Heart left ventricle (tissue), 16 donors: ENCODE measurements at regions not wholly inside any gene's neighbourhood (a gene's known extent, or its start where the extent isn't known, plus 50 kb on each side); places are given as distances from the start of the nearest gene placed in this dataset.

ENCODE experiments used
- ATAC-seq, 4 donors: fragments of 200-7000 bp; cut with Tn5 transposase; one replicate each; pipeline ENCODE4 v1.9.1; 2020 to 2022; ENCODE audit warnings: moderate library complexity in 4 of 4, mild to moderate bottlenecking in 3 of 4, moderate number of reproducible peaks in 1 of 4
- DNase-seq, 5 donors: peaks; one replicate each; pipeline ENCODE4 v3.0.0-alpha.2; 2020
- H3K27ac ChIP-seq, 12 donors: fragments of 200-600 bp; sonication (generic) in 4 of 12; one replicate each; pipeline versions ENCODE4 v1.5.0 to v1.8.0; 2016 to 2022; ENCODE audit warnings: mild to moderate bottlenecking in 2 of 12
- H3K27me3 ChIP-seq, 9 donors: fragments of 200-600 bp; sonication (generic) in 2 of 9; one replicate each; pipeline versions ENCODE4 v1.5.1 to v1.8.0; 2016 to 2022; ENCODE audit warnings: mild to moderate bottlenecking in 3 of 9
- H3K36me3 ChIP-seq, 9 donors: fragments of 200-600 bp; sonication (generic) in 2 of 9; one replicate each; pipeline versions ENCODE4 v1.5.0 to v1.8.0; 2018 to 2022; ENCODE audit warnings: mild to moderate bottlenecking in 2 of 9
- H3K4me1 ChIP-seq, 12 donors: fragments of 200-600 bp; sonication (generic) in 4 of 12; one replicate each; pipeline versions ENCODE4 v1.5.0 to v1.8.0; 2016 to 2022; ENCODE audit warnings: mild to moderate bottlenecking in 3 of 12
- H3K4me3 ChIP-seq, 12 donors: fragments of 200-600 bp; sonication (generic) in 4 of 12; one replicate each; pipeline versions ENCODE4 v1.5.0 to v1.8.0; 2017 to 2022; ENCODE audit warnings: mild to moderate bottlenecking in 9 of 12, moderate library complexity in 4 of 12
- H3K9me3 ChIP-seq, 12 donors: fragments of 200-600 bp; sonication (generic) in 4 of 12; one replicate each; pipeline versions ENCODE4 v1.5.0 to v1.8.0; 2016 to 2022; ENCODE audit warnings: mild to moderate bottlenecking in 1 of 12
- POLR2A ChIP-seq, 2 donors: fragments of 450-650 bp; IDR thresholded peaks; one replicate each; pipeline ENCODE4 v1.6.1; 2017; ENCODE audit warnings: antibody characterized with exemption in 2 of 2, mild to moderate bottlenecking in 2 of 2, moderate library complexity in 2 of 2
- WGBS, 4 donors: extraction: QIAGEN DNeasy Blood & Tissue Kit in 2 of 4; methylation state at CpG; one replicate each; pipeline versions ENCODE4 v1.1.5 to v1.1.7; 2013 to 2018; 5-methylcytosine and 5-hydroxymethylcytosine counted together
- intact Hi-C, 10 donors: fragments of 100-400 bp; cut with DNase I; formaldehyde crosslinking; loops; one replicate each; pipeline versions ENCODE4 v1.11.1 to v1.14.2; 2022
- TF ChIP-seq, protein P1 (sequence below), 12 donors: fragments of 200-600 bp; sonication (generic) in 4 of 12; IDR thresholded peaks; one replicate each; pipeline versions ENCODE4 v1.5.0 to v1.8.0; 2018 to 2022; ENCODE audit warnings: antibody characterized with exemption in 12 of 12, mild to moderate bottlenecking in 5 of 12
- donor health status: ischemic (EF 13 %, LVEDD 7.1; RV severe dilation, severe dysfunction).
- donor health status: healthy with polysubstance abuse.
- donor health status: DM: no; HTN: yes; CAD: no.
- donor health status: DM: no; HTN: no; CAD: no.
- donor health status: ischemic (EF 25% LVEDD 6.9; RV normal size, moderate dysfunction).
- donor health status: ischemic (EF 25% LVEDD 5.7; RV mildly dilated, moderate dysfunction).
- donor health status: healthy.
- donor health status: DM: yes; HTN: yes; CAD: no.
- donor health status: ischemic (EF 35%, LVEDD 5.7; RV mildly dilated, moderate dysfunction).
- donor health status: nonischemic (EF 11% LVEDD 7.7; RV severe dilation, severe dysfunction).
- donor health status: DM: yes; HTN: yes; CAD: no.
- donor health status: PGD.
- donor health status: ischemic (EF 29% LVEDD 5.4; RV normal size, mild dysfunction).
- donor health status: nonischemic (EF 23%, LVEDD 6.1; RV moderate dilation, normal function).

DNA sequence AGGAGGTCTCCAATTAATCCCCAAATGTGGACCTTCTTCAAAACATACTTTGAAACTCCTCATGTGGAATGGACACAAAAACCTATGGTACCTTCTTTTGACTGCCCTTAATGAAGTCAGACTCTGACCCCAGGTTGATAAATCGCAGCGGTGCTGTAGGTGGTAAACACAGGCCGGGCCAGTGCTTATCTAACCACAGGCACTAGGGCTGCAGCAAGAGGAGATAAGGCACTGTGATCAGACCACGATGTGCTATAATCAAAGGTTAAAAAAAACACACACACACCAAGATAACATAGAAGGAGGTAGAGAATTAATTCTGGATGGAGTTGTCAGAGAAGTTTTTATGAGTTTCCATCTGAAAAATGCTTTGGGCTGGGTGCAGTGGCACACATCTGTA is 52.3 kb upstream of the SIPA1L2 start:
- no peaks in the 10 kb centered on the region for H3K27me3 ChIP-seq
- 40 to 65% (median 46%) methylated on average over 4 of the region's 4 CpGs for WGBS, 4 donors
- intact Hi-C loops = no loop called here

DNA sequence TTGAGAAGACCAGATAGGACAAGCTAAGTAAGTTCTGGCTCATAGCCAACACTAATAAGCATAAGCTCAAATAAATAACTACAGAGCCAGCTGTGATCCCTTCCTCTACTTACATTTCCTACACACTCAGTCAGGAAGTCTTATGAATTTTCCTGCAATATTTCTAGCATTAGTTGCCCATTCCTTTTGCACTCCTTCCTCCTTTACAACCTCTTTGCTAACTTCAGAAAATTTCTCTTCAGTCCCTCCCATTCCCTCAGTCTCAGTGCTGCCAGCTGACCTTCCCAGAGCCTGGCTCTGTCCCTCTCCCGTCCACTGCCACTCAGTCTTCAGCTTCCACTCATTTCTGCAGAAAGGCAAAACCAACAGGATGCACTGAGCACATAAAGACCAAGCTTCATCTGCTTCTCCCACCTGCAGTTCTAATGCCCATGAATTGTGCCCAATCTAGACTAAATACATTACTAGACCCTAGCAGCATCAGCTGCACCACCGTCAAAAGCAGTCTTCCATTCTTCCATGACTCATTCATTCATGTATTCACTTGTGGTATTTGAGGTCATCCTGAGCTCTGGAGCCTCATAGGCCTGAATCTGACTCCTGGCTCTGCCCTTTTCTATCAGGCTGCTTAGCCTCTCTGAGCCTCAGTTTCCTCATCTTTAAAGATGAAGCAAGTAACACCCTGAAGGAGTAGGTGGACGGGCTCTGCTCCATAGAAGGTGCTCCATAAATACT is 54.6 kb upstream of the SIPA1L2 start:
- Histone ChIP-seq H3K4me3 (no peak overlapping the region), H3K27me3 (no peaks in the 10 kb centered on the region), H3K27ac (no peak overlapping the region), H3K4me1 (peaks cover 0 to 12% (median 0%) of the 10 kb centered on the region in 12 donors), H3K36me3 (no peaks in the 10 kb centered on the region), H3K9me3 (peaks cover 0 to 7% (median 0%) of the 10 kb centered on the region in 12 donors)
- TF ChIP-seq, protein P1, sequence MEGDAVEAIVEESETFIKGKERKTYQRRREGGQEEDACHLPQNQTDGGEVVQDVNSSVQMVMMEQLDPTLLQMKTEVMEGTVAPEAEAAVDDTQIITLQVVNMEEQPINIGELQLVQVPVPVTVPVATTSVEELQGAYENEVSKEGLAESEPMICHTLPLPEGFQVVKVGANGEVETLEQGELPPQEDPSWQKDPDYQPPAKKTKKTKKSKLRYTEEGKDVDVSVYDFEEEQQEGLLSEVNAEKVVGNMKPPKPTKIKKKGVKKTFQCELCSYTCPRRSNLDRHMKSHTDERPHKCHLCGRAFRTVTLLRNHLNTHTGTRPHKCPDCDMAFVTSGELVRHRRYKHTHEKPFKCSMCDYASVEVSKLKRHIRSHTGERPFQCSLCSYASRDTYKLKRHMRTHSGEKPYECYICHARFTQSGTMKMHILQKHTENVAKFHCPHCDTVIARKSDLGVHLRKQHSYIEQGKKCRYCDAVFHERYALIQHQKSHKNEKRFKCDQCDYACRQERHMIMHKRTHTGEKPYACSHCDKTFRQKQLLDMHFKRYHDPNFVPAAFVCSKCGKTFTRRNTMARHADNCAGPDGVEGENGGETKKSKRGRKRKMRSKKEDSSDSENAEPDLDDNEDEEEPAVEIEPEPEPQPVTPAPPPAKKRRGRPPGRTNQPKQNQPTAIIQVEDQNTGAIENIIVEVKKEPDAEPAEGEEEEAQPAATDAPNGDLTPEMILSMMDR (IDR thresholded peaks at IDR 0.05) = no peak
- no peak for TF ChIP-seq POLR2A (IDR thresholded peaks at IDR 0.05)
- DNase-seq = no peak
- WGBS, 4 donors = 81 to 87% (median 82%) methylated on average over 3 of the region's 3 CpGs
- intact Hi-C loops = no loop called here
- ATAC-seq = no peak

More for the DNA sequence above, 52.3 kb upstream of the SIPA1L2 start:
- Histone ChIP-seq H3K9me3 (peaks cover 0 to 7% (median 0%) of the 10 kb centered on the region in 12 donors), H3K36me3 (no peaks in the 10 kb centered on the region), H3K4me1 (peaks cover 0 to 12% (median 0%) of the 10 kb centered on the region in 12 donors), H3K4me3 (no peak overlapping the region), H3K27ac (no peak overlapping the region)
- DNase-seq = no peak
- no peak for TF ChIP-seq POLR2A (IDR thresholded peaks at IDR 0.05)
- TF ChIP-seq, protein P1 (IDR thresholded peaks at IDR 0.05) = no peak
- ATAC-seq = no peak

DNA sequence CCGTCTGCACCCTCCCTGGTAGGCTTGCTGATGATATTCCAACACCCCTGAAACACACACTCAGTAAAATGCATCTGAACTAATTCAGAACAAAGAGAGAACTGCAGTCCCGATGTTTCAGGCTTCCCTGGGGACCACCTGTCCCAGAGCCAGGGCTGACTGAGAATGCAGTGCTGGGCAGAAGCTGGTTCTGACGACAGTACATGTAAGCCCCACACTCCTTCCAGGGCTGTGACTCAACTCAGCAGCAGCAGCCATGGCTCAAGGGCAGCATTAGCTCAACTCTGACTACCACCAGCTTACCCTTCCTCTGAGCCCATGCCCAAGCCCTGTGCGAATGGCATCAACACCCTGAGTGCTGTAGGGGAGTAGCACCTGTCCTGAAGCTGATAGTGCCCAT is 56.4 kb upstream of the SIPA1L2 start:
- H3K4me1 ChIP-seq = peaks cover 0 to 12% (median 0%) of the 10 kb centered on the region in 12 donors
- intact Hi-C loops = no loop called here
- TF ChIP-seq, protein P1 (IDR thresholded peaks at IDR 0.05) = no peak
- no peak for TF ChIP-seq POLR2A (IDR thresholded peaks at IDR 0.05)
- peak in 2 of 5 donors; percentile 25 to 55 for DNase-seq
- WGBS, 4 donors = 56 to 83% (median 66%) methylated on average over 4 of the region's 4 CpGs
- no peaks in the 10 kb centered on the region for H3K36me3 ChIP-seq
- H3K27me3 ChIP-seq = peaks cover 0 to 3% (median 0%) of the 10 kb centered on the region in 9 donors
- H3K9me3 ChIP-seq = peaks cover 0 to 4% (median 0%) of the 10 kb centered on the region in 12 donors
- peak overlapping the region in 1 of 12 donors; percentile 10 for H3K27ac ChIP-seq
- peak in 3 of 4 donors; percentile 52 to 74 (median 69) for ATAC-seq
- H3K4me3 ChIP-seq = no peak overlapping the region

DNA sequence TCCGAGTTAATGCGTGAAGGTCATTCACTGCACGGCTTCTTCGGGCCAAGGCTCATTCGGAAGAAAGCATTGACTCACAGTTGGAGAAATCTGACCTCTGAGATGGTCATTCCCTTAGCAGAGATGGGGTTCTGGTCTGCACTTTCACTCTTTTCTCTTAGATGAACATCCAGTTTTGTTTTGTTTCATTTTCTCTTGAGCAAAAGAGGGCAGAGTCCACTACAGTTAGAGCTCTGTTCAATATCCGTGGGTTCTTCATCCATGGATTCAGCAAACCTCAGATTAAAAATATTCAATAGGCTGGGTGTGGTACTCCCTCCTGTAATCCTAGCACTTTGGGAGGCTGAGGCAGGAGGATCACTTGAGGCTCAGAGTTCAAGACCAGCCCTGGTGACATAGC is 57.4 kb upstream of the SIPA1L2 start:
- ATAC-seq = no peak
- no peaks in the 10 kb centered on the region for H3K36me3 ChIP-seq
- peaks cover 0 to 4% (median 0%) of the 10 kb centered on the region in 9 donors for H3K27me3 ChIP-seq
- intact Hi-C loops = no loop called here
- H3K4me3 ChIP-seq = no peak overlapping the region
- no peak overlapping the region for H3K27ac ChIP-seq
- TF ChIP-seq, protein P1 (IDR thresholded peaks at IDR 0.05) = no peak
- TF ChIP-seq POLR2A (IDR thresholded peaks at IDR 0.05) = no peak
- H3K4me1 ChIP-seq = peaks cover 0 to 12% (median 0%) of the 10 kb centered on the region in 12 donors
- peaks cover 0 to 4% (median 0%) of the 10 kb centered on the region in 12 donors for H3K9me3 ChIP-seq
- 96 to 98% (median 97%) methylated on average over 6 of the region's 6 CpGs for WGBS, 4 donors
- DNase-seq = no peak
